TTC549 (cell line): ENCODE measurements at regions not wholly inside any gene's neighbourhood (a gene's known extent, or its start where the extent isn't known, plus 50 kb on each side); places are given as distances from the start of the nearest gene placed in this dataset.
"Not testable (repeated sequence)": the region's sequence is repeated elsewhere in the genome, so short reads cannot be mapped to it uniquely, and the experiment has no call there.

ENCODE experiments used
- FAIRE-seq: peaks from 2 replicates; lab custom pipeline; 2012; peaks lifted over from hg19 to GRCh38; lab: Jason Lieb, UNC

DNA sequence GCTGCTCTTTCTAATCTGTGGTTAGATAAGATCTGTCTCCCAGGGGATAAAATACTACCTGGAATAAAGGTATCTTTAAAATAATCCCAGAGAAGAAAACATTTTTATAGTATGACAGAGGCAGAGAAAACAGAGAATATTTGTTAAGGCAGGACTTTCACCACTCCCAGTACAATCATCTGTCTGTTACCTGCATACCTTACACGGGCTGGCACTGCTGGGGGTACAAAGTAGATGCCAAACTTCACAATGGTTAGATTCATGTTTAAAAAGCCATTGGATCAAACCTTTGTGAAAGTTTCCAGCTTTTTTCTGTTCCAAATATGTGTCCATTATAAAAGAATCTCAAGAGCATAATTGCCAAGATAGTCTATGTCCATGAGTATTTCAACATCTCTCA lies 273.6 kb upstream of the BTG1 start:
- FAIRE-seq = no peak

DNA sequence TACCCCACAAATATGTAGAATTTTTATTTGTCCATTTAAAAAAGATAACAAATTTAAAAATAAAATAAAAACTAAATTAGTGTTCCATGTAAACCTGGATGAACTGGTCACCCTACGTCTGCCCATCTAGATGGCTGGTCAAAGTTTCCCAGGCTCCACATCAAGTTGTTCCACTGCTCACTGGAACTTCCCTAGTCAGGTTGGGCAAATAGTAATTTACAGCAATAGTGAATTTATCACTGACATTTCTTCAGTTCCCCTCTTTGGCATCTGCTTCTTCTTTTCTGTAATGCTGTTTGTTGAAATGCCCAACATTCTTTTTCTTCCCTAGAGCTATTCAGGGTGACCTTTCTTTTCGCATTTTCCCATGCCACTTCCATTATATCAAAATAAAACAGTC lies 272.7 kb upstream of the BTG1 start:
- FAIRE-seq = no peak

DNA sequence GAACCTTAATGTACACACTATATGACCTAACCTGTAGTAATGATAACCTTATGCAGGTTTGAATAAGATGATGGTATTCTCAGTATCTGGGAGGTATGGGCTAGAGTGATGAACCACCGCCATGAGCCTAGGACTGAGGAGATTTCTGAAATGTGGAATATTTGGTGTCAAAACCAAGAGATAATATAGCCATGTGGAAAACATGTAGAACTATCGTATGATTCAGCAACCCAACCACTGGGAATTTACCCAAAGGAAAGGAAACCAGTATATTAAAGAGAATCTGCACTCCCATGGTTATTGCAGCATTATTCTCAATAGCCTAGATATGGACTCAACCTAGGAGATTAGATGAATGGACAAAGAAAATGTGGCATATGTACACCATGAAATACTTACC lies 271.7 kb upstream of the BTG1 start:
- no peak for FAIRE-seq

DNA sequence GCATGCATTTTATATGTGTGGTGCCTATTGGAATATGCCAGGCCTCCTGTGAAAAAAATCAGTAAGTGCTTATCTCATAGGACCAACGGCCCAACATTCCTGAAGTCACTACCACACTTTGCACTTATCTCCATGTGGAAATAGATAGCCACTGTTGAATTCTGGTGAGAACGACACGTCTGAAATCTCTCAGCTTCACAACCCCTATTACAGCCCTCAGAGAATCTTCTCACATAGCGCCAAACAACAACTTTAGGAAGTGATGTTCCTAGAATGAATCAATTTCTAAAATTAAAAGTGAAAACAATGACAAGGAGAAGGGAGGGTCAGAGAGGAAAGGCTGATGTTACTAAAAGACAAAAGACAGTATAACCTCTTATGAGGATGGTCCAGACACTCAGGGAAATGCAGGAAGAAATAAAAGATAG lies 270.8 kb upstream of the BTG1 start:
- no peak for FAIRE-seq

DNA sequence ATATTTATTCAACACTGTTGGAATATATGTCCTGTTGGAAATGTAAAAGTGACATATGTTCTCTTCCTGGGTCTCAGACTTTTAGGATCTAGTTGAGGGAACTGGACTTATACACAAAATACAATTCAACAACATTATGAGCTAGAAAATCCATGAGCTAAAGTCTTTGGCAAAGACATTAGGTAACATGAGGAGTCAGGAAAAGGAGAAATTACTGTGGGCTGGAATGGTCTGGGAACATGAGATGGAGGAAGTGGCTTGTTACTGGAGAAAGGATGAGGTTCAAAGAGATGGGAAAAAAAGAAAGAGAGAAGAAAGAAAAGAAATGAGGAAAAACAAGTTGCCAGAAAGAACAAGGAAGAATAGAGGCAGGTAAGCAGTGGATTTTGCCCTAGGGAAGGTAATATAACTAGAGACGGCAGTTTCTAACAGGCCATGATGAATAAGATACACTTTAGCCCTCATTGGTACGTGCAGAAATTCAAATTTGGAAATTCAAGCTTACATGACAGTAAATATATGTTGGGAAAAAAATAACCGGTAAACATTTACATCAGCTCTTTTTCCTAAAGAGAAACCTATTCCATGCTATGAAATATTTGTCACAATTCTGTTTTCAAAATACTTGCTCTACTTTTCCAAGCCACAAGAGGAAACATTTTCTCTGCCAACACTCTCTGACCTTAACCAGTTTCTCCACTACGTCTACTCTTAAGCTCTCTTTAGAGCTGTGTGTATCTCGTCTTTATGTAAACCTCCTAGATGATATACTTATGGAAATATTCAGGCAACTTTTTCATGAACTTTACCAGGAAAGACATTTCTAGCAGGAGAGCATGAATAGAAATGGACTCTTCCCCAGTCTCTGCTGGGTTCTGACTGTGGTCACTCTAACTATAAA lies 268.8 kb upstream of the BTG1 start:
- no peak for FAIRE-seq

DNA sequence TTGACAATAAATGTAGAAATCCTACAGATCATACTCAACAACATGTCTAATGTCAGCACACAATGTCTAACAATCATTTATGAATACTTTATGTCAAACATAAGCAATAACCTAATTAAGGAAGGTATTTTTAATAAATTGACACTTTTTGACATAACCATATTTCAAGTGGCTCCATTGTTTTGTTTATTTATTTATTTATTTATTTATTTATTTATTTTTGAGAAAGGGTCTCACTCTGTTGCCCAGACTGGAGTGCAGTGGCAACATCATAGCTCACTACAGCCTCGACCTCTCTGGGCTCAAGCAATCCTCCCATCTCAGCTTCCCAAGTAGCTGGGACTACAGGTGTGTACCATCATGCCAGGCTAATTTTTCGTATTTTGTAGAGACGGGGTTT lies 267.6 kb upstream of the BTG1 start:
- no peak for FAIRE-seq

DNA sequence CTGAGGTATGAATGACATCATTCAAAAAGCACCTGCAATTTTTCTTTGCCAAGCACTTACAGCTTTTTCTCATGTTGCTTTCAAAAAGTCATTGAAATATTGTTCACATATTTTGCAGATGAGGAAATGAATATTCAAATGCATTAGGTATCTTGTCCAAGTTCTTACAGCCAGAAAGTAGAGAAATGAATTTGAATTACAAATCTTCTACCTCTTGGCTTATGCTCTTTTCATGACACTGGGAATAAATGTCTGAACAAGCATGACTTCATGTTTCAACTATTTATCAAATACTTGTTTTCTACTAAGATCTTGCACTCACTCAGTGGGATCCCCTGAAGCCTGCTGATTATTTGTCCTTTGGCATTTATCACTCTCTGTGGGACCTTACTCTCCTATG lies 267.2 kb upstream of the BTG1 start:
- FAIRE-seq = no peak

DNA sequence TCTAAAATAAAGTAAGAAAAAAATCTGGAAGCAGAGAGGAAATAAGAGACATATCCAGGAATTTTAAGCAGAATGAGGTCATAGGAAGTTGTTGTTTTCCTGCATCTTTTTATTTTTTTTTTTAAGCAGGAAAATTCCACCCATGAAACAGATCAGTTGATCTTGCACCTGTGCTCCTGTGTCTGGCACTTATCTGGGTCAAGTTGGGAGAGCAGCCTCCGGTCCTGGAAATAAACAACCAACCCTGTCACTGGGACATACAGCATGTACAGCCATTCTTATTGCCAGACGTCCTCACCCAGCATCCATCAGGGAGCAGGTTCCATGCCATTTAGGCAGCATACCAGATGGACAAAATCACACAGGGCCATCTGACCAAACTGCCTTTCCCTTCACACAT lies 266.0 kb upstream of the BTG1 start:
- no peak for FAIRE-seq

DNA sequence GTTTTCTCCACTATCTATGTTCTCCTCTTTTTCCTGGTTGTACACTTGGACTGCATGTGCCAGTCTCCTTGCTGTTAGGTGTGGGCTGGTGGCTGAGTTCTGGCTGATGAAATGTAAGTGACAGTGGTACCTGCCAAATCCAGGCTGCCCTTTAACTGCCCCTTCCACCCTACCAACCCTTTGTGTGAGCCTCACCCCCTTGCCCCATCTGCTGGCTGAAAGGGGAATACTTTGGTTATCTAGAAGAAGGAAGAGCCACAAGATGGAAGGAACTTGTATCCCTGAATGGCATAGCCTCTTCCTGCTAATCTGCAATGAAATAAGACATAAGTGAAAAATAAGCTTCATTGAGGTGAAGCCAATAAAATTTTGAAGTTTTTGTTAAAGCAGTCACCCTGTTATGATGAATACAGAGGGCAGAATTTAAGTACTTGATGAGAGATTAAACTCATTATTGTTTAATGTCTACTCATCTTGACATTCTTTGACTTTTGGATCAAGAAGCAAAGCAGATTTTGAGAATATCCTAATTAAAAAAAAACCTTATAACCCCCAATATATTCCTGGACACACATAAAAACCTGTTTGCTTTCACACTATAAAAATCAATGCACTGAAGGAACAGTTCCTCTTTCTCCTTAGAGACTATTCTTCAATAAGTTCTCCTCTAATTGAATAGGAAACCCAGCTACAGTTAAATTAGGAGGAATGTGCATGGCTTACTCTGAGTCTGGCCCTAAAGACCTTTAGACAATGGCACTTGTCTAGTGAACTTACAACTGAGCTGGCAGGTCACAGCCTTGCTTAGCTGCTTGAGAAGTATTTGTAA lies 262.6 kb upstream of the BTG1 start:
- FAIRE-seq = no peak

DNA sequence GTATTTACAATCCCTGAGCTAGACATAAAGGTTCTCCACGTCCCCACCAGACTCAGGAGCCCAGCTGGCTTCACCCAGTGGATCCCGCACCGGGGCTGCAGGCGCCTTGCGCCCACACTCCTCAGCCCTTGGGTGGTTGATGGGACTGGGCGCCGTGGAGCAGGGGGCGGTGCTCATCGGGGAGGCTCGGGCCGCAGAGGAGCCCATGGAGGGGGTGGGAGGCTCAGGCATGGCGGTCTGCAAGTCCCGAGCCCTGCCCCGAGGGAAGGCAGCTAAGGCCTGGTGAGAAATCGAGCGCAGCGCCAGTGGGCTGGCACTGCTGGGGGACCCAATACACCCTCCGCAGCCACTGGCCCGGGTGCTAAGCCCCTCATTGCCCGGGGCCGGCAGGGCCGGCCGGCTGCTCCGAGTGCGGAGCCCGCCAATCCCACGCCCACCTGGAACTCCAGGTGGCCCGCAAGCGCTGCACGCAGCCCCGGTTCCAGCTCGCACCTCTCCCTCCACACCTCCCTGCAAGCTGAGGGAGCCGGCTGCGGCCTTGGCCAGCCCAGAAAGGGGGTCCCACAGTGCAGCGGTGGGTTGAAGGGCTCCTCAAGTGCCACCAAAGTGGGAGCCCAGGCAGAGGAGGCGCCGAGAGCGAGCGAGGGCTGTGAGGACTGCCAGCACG lies 260.9 kb upstream of the BTG1 start:
- FAIRE-seq = not testable (repeated sequence)

DNA sequence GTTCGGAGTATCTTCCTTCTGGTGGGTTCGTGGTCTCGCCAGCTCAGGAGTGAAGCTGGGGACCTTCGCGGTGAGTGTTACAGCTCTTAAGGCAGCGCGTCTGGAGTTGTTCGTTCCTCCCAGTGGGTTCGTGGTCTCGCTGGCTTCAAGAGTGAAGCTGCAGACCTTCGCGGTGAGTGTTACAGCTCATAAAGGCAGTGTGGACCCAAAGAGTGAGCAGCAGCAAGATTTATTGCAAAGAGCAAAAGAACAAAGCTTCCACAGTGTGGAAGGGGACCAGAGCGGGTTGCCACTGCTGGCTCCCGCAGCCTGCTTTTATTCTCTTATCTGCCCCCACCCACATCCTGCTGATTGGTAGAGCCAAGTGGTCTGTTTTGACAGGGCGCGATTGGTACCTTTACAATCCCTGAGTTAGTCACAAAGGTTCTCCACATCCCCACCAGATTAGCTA lies 260.2 kb upstream of the BTG1 start:
- FAIRE-seq = not testable (repeated sequence)

DNA sequence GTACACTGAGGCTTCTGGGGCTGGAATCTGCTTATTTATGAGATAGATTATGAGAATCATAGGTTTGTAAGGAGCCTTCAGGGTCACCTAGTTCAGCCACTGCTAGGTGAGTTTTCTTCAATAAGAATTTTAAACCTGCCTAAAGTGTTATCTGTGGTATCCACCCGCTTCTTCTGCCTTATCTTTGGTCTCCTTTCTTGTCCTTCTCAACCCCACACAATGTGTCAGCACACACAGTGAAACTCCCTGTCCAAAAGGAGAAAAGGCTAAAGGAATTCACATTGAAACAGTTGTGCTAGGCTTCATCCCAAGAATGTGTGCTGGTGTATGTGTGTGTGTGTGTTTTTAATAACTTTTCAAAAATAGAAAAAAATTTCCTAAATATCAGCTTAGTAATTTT lies 259.3 kb upstream of the BTG1 start:
- FAIRE-seq = no peak

DNA sequence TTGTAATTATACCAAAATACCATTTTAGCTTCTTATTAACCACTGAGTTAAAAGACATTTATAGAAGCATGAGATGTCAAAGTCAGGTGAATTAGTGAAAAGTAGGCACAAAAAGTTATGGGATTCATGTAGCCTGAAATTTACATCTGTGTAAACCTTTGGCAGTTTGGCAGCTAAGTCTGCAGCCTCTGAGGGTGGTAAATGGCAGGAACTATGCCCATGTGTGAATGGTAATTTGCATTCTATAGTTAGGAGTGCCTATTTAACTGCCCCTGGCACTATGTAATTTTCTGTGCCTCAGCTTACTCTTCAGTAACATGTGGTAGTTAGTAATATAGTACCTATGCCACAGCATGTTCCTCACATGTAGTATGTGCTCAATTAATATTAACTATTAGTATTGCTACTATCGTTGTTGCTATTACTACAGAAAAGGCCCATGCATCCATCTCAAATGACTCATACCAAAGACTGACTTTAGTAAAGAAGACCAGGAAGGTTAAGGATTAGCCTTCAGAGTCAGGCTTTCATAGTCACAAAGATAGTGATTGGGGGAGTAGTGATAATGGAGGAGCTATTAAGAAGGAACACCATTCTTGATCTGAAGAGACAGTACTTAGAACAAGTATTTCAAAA lies 258.7 kb upstream of the BTG1 start:
- no peak for FAIRE-seq

DNA sequence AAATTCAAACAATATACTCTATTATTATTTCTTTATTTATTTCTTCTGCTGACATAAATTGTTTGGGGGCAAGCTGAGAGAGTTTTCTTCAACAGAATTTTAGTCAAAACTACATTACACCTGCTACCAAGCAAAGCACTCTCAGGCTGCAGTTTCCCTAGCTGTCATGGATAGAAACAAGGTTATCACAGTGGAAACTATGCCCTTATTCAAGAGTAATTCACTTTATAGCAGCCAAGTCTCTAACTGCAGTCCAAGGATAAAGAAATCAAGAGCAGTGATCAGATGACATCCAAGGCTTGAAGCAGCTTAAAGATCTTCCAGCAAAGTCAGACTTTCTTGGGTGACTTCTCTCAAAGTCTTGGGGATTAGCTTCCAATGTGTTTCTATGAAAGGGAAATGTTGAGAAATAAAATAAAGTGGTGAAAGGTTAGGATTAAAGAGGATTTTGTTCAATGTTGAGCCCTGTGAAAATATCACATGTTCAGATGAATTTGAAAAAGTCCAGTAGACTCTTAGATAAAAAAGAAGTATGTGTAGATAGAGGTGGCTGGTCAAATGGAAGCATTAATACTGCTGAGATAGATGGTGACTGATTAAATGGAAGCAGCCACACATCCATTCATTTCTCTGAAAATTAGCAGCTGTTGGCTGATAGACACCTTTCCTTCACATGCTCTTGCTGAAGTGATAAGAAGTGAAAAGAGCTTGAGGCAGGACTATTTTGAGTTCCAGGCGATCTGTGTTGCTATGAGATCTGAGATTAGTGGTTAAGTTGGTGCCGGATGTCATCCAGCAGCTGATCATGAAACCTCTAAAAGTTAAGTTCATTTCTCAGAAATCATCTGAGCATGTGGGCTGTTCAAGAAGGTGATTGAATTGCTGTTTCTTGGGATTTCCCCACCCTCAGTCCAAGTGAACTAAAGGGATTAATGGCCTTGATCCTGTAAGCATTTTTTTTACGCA lies 257.8 kb upstream of the BTG1 start:
- no peak for FAIRE-seq

DNA sequence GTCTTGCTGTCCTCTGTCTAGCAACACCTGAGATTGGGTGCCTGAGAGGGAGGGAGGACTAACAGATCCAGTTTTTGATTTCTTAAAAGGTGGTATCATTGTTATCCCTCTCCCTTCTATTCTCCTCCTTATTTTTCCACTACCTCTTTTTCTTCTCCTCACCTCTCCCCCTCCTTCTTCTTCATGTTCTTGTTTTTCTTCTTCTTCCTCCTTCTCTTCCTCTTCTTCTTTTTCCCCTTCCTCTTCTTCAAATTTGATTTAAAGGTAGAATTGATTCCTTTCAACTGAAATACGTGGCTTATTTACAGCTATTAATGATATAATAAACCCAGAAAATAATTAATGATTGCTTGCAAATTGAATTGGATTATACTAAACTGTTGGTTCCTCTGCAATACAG lies 256.8 kb upstream of the BTG1 start:
- FAIRE-seq = no peak

DNA sequence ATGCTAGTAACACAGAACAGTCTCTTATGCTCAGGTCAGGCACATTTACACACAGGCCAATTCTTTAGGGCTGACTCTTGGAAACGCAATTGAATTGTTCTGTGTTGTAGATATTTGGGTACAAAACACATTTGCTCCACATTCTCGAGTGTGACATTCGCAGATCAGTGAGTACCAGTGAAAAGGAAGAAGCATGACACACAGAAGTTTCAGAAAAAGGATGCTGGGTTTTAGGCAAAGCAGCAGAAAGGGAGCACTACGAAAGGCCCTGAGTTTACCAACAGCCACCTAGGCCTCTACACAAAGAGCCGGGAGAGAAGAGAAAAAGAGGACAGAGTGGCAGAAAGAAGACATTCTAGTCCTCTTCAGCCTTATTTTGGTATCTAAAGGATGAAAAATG lies 254.4 kb upstream of the BTG1 start:
- no peak for FAIRE-seq

DNA sequence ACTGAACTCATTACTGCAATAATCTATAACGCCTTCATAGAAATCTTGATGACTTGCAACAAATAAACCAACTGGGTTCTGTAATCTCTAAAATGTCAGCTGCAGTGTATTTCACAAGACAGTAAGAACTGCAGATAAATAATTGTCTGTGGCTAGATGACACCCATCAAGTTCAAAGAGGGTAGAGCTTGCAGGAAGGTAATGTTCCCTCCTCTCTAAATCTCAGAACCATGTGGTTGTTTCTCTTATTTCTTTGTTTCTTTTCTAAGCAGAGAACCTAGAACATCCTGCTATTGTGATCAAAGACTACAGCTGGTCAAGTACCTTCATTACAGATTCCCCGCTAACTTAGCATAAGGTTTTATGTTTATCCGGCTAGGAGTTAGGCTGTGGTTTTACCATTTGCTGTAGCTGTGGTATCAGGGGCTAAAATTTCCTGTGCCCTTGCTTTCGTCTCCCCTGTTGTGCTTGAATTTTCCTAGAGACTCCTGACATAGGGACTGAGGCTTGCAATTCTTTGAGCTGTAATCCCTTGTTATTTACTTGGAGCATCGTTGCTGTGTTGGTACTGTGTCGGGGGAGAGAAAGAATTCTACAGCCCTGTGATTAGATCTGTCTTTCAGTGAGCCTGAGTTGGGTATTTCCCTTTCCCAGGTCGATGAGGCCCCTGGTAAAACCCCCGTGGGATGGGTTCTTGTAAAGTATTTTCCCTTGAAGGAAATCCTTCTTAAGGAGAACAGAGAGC lies 253.1 kb upstream of the BTG1 start:
- FAIRE-seq = no peak

DNA sequence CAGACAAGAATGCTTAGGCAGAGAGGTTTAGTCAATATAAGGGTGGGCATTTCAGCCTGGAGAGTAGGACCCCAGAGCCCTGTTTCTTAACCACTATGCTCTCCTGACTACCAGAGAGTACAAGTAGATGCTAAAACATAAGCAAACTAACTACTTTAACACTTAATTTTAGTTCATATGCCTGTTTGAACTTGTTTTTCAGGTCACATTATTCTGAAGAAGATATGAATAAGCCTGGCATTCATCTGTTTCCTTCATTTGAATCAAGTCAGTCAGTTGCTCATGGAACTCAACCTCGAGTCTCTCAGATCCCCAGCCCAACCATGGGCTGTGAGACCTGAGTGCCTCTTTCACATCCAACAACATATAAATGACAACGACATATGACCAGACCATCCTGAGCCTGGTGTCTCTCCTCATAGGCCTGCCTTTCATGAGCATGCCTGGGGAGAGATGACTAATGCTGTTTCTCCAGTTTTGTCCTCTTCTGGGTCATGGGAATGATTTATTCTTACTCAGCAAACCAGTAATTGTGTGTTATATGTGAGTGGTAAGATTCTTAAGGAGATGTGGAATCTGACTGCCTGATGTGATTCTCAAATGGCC lies 251.1 kb upstream of the BTG1 start:
- no peak for FAIRE-seq

DNA sequence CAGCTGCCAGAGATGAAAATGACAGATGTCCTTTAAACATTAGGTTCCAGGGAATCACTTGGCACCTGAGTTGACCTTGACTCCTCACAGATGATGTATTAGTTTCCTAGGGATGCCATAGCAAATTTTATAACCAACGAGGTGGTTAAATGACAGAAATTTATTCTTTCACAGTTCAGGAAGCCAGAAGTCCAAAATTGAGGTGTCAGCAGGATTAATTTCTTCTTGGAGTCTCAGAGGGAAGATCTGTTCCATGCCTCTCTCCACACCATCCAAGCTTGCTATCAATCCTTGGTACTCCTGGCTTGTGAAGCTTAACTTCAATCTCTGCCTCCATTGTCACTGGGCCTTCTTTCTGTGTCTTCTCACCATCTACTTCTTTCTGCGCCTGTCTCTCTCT lies 249.7 kb upstream of the BTG1 start:
- FAIRE-seq = no peak

DNA sequence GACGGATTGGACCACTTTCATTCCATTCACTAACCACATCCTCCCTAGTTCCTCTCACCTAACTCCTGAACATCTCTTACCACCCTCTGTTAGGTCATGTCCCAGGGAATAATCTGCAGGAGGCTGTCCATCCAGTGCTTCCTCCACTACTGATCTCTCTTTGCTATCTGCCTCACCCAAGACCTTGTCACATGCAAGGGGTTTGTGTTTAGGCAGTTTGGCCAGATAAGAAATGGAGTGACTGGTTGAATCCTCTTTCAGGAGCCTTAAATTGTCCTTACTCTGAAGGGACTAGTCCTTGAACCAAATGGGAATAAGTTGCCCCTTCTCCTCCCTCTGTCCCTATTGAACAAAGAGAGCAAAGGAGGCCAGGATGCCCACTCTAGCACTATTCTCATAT lies 249.2 kb upstream of the BTG1 start:
- FAIRE-seq = no peak
